Umbilical cord (tissue), 1 donor: ENCODE measurements at regions not wholly inside any gene's neighbourhood (a gene's known extent, or its start where the extent isn't known, plus 50 kb on each side); places are given as distances from the start of the nearest gene placed in this dataset.
"Not testable (repeated sequence)": the region's sequence is repeated elsewhere in the genome, so short reads cannot be mapped to it uniquely, and the experiment has no call there.

Source experiments
- DNase-seq: peaks from one replicate; pipeline ENCODE4 v3.0.0-alpha.2; 2015; ENCODE audit warnings: low spot score

GRCh38 chr7:113600428-113600827 is 318.4 kb downstream of the PPP1R3A start:
- not testable (repeated sequence) for DNase-seq

GRCh38 chr7:113593455-113593854 is 325.4 kb downstream of the PPP1R3A start:
- DNase-seq: not testable (repeated sequence)

GRCh38 chr7:113592924-113593323 is 325.9 kb downstream of the PPP1R3A start:
- not testable (repeated sequence) for DNase-seq

- peak; percentile 29 for DNase-seq
These were observed 336.3 kb downstream of the PPP1R3A start for GRCh38 chr7:113582471-113582870.

GRCh38 chr7:113563257-113563656 is 355.6 kb downstream of the PPP1R3A start:
- not testable (repeated sequence) for DNase-seq

- no peak for DNase-seq
These were observed 356.0 kb downstream of the PPP1R3A start for GRCh38 chr7:113562801-113563200.

GRCh38 chr7:113562242-113562641 is 356.6 kb downstream of the PPP1R3A start:
- DNase-seq: no peak

GRCh38 chr7:113561446-113561845 is 357.4 kb downstream of the PPP1R3A start:
- DNase-seq: no peak

- DNase-seq: no peak
These were observed 367.8 kb downstream of the PPP1R3A start for GRCh38 chr7:113550966-113551365.

GRCh38 chr7:113548561-113548960 is 370.2 kb downstream of the PPP1R3A start:
- peak; percentile 15 for DNase-seq

GRCh38 chr7:113548137-113548536 is 370.7 kb downstream of the PPP1R3A start:
- DNase-seq: no peak

GRCh38 chr7:113521468-113521867 is 397.3 kb downstream of the PPP1R3A start:
- DNase-seq: no peak

- no peak for DNase-seq
These were observed 399.3 kb downstream of the PPP1R3A start for GRCh38 chr7:113519472-113519871.

- DNase-seq: no peak
These were observed 386.3 kb upstream of the SMIM30 start for GRCh38 chr7:113504691-113505090.

- DNase-seq: no peak
These were observed 385.8 kb upstream of the SMIM30 start for GRCh38 chr7:113504142-113504541.

GRCh38 chr7:113496586-113496985 is 378.2 kb upstream of the SMIM30 start:
- DNase-seq: not testable (repeated sequence)

GRCh38 chr7:113494797-113495566 is 376.6 kb upstream of the SMIM30 start:
- DNase-seq: not testable (repeated sequence)

- no peak for DNase-seq
These were observed 373.0 kb upstream of the SMIM30 start for GRCh38 chr7:113491305-113491704.

- no peak for DNase-seq
These were observed 369.8 kb upstream of the SMIM30 start for GRCh38 chr7:113487925-113488731.

GRCh38 chr7:113486548-113486947 is 368.2 kb upstream of the SMIM30 start:
- no peak for DNase-seq

- no peak for DNase-seq
These were observed 365.3 kb upstream of the SMIM30 start for GRCh38 chr7:113483657-113484056.

GRCh38 chr7:113480537-113480936 is 362.2 kb upstream of the SMIM30 start:
- no peak for DNase-seq
